Transverse colon (tissue), 4 donors: ENCODE measurements at regions not wholly inside any gene's neighbourhood (a gene's known extent, or its start where the extent isn't known, plus 50 kb on each side); places are given as distances from the start of the nearest gene placed in this dataset.

Experiments
- CTCF ChIP-seq, 5 experiments: fragments of 200-600 bp in 3 of 5; fragments of 450-650 bp in 2 of 5; sonication (generic) in 3 of 5; IDR thresholded peaks; 1 replicate in 2 of 5; 2 replicates in 3 of 5; pipeline ENCODE4 v1.5.1; 2016 to 2017; ENCODE audit warnings: antibody characterized with exemption in 5 of 5, inconsistent platforms in 3 of 5, mild to moderate bottlenecking in 2 of 5, moderate library complexity in 1 of 5
- EP300 ChIP-seq: sonication (generic); formaldehyde crosslinking; IDR thresholded peaks from one replicate; pipeline ENCODE4 v1.6.1; 2017; ENCODE audit warnings: antibody characterized with exemption, low read depth
- POLR2AphosphoS5 ChIP-seq, 3 donors: sonication (generic); formaldehyde crosslinking; IDR thresholded peaks; one replicate each; pipeline ENCODE4 v1.6.1; 2016; ENCODE audit warnings: antibody characterized with exemption in 3 of 3

- TF ChIP-seq POLR2AphosphoS5 (IDR thresholded peaks at IDR 0.05) (no peak), CTCF (IDR thresholded peaks at IDR 0.05) (no peak), EP300 (no peak)
Observed at GRCh38 chr6:21539621-21540100, 53.9 kb upstream of the SOX4 start.
